ENCODE measurements at regions not wholly inside any gene's neighbourhood (a gene's known extent, or its start where the extent isn't known, plus 50 kb on each side); places are given as distances from the start of the nearest gene placed in this dataset.
"Not testable (repeated sequence)": the region's sequence is repeated elsewhere in the genome, so short reads cannot be mapped to it uniquely, and the experiment has no call there.

DNA sequence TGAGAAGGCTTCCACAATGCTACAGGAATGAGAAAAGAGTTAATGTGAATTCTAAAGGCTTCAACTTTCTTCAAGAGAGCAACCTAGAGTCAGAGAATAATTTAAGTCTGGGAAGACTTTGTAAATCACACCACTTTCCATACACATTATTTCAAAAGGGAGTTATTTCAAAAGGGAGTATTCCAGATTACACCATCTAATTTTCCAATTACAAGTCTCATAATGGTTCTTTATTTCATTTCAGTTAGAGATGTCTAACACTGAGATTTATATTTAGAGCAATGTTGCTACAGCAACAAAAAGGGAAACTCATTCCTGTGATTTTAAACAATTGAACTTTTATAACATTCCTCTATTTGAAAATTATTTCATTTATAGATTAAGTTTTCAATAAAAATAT is 98.8 kb upstream of the DST start:
- DNase-seq (ENCODE audit: low read depth), result no peak
- in situ Hi-C loops (cut with HindIII; ENCODE audit: low pct_unique_long_range_greater_than_20kb, low sequenced_read_pairs), result no loop called here

DNA sequence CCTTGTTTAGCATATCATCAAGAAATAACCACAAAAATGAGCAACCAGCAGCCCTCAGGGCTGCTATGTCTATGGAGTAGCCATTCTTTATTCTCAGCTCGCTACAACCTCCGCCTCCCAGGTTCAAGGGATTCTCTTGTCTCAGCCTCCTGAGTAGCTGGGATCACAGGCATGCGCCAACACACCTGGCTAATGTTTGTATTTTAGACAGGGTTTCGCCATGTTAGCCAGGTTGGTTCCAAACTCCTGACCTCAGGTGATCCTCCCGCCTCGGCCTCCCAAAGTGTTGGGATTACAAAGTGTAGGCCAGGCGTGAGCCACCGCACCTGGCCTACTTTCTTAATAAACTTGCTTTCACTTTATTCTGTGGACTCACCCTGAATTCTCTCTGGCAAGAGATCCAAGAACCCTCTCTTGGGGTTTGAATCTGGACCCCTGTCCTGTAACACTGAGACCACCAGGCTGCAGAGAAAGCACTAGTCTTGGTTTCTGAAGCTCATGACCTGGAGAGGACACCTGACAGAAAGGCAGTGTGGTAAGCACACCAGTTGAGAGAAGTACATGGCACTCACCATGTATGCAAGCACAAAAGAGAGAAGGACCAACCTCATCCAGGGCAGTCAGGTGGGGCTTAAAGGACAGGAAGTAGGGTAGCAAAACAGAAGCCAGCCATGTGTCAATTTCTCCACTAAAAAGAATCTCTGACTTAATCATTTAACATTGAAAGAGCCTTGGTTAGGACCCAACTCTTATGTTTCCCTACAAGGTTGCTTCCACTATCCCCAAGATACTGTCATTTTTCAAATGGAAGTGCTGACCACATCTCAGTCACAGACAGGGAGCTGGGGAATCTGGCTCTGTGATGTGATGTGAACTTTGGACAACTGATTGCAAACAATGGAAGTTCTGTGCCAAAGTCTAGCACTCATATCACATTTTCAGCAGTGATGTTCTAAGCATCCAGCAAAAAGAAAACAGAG is 97.4 kb upstream of the DST start:
- no peak for DNase-seq (ENCODE audit: low read depth)
- in situ Hi-C loops (cut with HindIII; ENCODE audit: low pct_unique_long_range_greater_than_20kb, low sequenced_read_pairs), result no loop called here

GRCh38 chr6:56736804-56737203 is 94.1 kb upstream of the DST start:
- in situ Hi-C loops (cut with HindIII; ENCODE audit: low pct_unique_long_range_greater_than_20kb, low sequenced_read_pairs), result no loop called here

GRCh38 chr6:56734335-56734734 is 91.6 kb upstream of the DST start:
- in situ Hi-C loops (cut with HindIII; ENCODE audit: low pct_unique_long_range_greater_than_20kb, low sequenced_read_pairs), result no loop called here
- DNase-seq (ENCODE audit: low read depth), result no peak

More at GRCh38 chr6:56736804-56737203, 94.1 kb upstream of the DST start:
- DNase-seq (ENCODE audit: low read depth), result no peak

DNA sequence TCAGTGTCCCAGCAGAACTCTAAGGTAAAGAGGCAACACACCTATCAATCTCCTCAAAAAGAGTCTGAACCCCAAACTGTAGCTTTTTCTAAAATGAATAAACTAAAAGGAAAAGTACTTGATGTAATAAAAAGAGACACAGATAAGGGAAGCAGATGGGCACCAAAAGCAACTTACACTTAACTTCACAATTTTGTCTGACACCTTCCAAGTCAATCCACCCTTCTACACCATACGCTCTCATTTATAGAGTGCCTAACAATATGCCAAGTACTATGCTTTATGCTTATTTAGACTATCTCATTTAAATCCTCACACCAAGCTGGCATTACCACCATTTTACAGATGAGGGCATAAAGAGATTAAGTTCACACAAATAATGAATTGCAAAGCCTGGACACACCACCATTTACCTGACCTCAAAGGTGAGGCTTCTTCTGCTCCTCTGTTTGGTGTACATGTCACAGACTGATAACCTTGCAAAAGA is 90.6 kb upstream of the DST start:
- no peak for DNase-seq (ENCODE audit: low read depth)
- in situ Hi-C loops (cut with HindIII; ENCODE audit: low pct_unique_long_range_greater_than_20kb, low sequenced_read_pairs), result no loop called here

GRCh38 chr6:56732517-56732916 is 89.8 kb upstream of the DST start:
- no peak for DNase-seq (ENCODE audit: low read depth)
- in situ Hi-C loops (cut with HindIII; ENCODE audit: low pct_unique_long_range_greater_than_20kb, low sequenced_read_pairs), result no loop called here

- in situ Hi-C loops (cut with HindIII; ENCODE audit: low pct_unique_long_range_greater_than_20kb, low sequenced_read_pairs), result no loop called here
- peak; percentile 66 for DNase-seq (ENCODE audit: low read depth)
Observed at GRCh38 chr6:56730663-56731529, 88.2 kb upstream of the DST start.

DNA sequence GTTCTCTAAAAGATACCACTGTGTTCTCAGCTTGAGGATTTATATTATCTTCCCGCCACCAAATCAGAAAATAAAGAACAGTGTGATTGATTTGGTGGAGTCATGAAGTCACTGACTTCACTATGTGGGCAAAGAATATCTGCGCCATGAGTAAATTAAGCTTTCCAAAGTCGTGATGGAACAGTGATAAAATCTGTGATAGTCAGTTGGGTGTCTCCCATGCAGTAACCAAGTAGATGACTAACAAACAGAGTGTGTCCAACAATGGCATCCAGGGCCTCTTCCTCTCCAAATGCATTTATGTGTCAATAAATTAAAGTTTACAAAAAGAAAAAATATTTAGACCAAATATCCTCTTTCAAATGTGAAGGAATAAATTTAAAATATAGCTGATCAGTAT is 87.0 kb upstream of the DST start:
- in situ Hi-C loops (cut with HindIII; ENCODE audit: low pct_unique_long_range_greater_than_20kb, low sequenced_read_pairs), result no loop called here
- peak; percentile 50 for DNase-seq (ENCODE audit: low read depth)

GRCh38 chr6:56729166-56729565 is 86.5 kb upstream of the DST start:
- in situ Hi-C loops (cut with HindIII; ENCODE audit: low pct_unique_long_range_greater_than_20kb, low sequenced_read_pairs), result not testable (repeated sequence)

GRCh38 chr6:56727097-56727850 is 84.6 kb upstream of the DST start:
- in situ Hi-C loops (cut with HindIII; ENCODE audit: low pct_unique_long_range_greater_than_20kb, low sequenced_read_pairs), result no loop called here
- DNase-seq (ENCODE audit: low read depth), result no peak

More at GRCh38 chr6:56729166-56729565, 86.5 kb upstream of the DST start:
- DNase-seq (ENCODE audit: low read depth), result not testable (repeated sequence)

DNA sequence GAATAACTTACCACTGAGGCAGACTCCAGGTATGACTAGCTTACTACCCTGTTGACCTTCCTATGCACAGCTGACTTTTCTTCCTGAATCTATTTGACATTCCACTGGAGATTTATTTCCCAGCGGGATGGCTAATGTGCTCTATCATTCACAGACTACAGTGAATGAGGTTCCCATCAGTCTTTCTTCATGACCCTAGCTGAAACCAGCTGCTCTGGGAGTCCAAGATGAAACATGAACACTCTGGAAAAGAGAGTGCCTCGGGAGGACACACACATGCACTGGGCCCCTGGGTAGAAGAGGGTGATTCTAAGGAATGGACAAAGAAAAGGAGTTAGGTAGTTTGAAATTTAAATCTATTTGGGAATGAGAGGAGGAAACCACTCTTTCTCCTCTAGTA is 82.6 kb upstream of the DST start:
- in situ Hi-C loops (cut with HindIII; ENCODE audit: low pct_unique_long_range_greater_than_20kb, low sequenced_read_pairs), result no loop called here
- DNase-seq (ENCODE audit: low read depth), result no peak

GRCh38 chr6:56724455-56724854 is 81.8 kb upstream of the DST start:
- in situ Hi-C loops (cut with HindIII; ENCODE audit: low pct_unique_long_range_greater_than_20kb, low sequenced_read_pairs), result no loop called here
- no peak for DNase-seq (ENCODE audit: low read depth)

DNA sequence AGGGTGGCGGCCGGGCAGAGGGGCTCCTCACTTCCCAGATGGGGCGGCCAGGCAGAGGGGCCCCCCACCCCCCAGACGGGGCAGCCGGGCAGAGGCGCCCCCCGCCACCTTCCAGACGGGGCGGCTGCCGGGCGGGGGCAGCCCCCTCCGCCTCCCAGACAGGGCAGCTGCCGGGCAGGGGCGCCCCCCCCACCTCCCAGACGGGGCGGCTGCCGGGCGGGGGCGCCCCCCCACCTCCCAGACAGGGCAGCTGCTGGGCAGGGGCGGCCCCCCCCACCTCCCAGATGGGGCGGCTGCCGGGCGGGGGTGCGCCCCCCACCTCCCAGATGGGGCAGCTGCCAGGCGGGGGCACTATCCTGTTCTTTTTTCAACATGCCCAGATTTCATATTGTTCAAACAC is 78.2 kb upstream of the DST start:
- in situ Hi-C loops (cut with HindIII; ENCODE audit: low pct_unique_long_range_greater_than_20kb, low sequenced_read_pairs), result no loop called here
- DNase-seq (ENCODE audit: low read depth), result no peak

- DNase-seq (ENCODE audit: low read depth); in situ Hi-C loops (cut with HindIII; ENCODE audit: low pct_unique_long_range_greater_than_20kb, low sequenced_read_pairs): not testable (repeated sequence)
Observed at GRCh38 chr6:56720202-56720601, 77.5 kb upstream of the DST start.

- DNase-seq (ENCODE audit: low read depth); in situ Hi-C loops (cut with HindIII; ENCODE audit: low pct_unique_long_range_greater_than_20kb, low sequenced_read_pairs): not testable (repeated sequence)
Observed at GRCh38 chr6:56719315-56720058, 76.8 kb upstream of the DST start.

- in situ Hi-C loops (cut with HindIII; ENCODE audit: low pct_unique_long_range_greater_than_20kb, low sequenced_read_pairs), result no loop called here
Observed at GRCh38 chr6:56718236-56718635, 75.5 kb upstream of the DST start.

DNA sequence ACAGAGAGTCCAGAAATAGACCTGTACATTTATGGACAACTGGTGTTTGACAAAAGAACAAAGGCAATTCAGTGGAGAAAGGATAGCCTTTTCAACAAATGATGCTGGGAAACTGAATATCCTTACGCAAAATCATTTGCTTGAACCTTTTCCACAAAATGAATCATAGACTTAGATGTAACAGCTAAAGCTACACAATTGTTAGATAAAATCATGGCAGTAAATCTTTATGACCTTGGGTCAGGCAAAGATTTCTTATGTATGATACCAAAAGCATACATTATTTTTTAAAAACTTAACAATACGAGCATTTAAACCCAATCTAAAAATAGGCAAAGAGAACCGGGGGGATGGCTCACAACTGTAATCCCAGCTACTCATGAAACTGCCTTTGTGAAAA is 73.5 kb upstream of the DST start:
- in situ Hi-C loops (cut with HindIII; ENCODE audit: low pct_unique_long_range_greater_than_20kb, low sequenced_read_pairs), result no loop called here
- no peak for DNase-seq (ENCODE audit: low read depth)

More at GRCh38 chr6:56718236-56718635, 75.5 kb upstream of the DST start:
- DNase-seq (ENCODE audit: low read depth), result no peak

- DNase-seq (ENCODE audit: low read depth), result no peak
- in situ Hi-C loops (cut with HindIII; ENCODE audit: low pct_unique_long_range_greater_than_20kb, low sequenced_read_pairs), result no loop called here
Observed at GRCh38 chr6:56715741-56716140, 73.1 kb upstream of the DST start.

Data from Caki2 (cell line).